ENCODE measurements at regions not wholly inside any gene's neighbourhood (a gene's known extent, or its start where the extent isn't known, plus 50 kb on each side); places are given as distances from the start of the nearest gene placed in this dataset.
"Not testable (repeated sequence)": the region's sequence is repeated elsewhere in the genome, so short reads cannot be mapped to it uniquely, and the experiment has no call there.

GRCh38 chr10:35824704-35825103 is 182.6 kb upstream of the FZD8 start:
- H3K9me3 ChIP-seq, result no peaks in the 10 kb centered on the region
- no peaks in the 10 kb centered on the region for H3K36me3 ChIP-seq (ENCODE audit: low read depth)
- DNase-seq (no peak), ATAC-seq (no peak)
- TF ChIP-seq CTCF (IDR thresholded peaks at IDR 0.05), result no peak
- no peak overlapping the region for H3K4me3 ChIP-seq
- H3K4me1 ChIP-seq (ENCODE audit: low read depth), result no peaks in the 10 kb centered on the region
- intact Hi-C loops (cut with DNase I, micrococcal nuclease), result no loop called here

DNA sequence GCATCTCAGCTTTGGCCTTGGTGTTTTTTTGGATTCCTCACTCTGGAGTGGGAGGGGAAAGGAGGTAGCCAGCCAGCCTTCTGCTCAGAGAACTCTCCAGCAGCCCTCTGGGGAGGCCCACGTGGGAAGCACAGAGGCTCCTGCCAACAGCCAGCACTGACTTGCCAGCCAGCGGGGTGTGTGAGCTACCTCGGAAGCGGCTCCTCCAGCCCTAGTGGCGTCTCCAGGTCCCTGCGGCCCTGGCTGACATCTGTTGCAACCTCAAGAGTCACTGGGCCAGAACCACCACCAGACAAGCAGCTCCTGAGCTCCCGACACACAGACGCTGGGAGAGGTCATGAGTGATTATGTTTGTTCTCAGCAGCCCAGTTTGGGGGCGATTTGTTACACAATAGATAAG is 180.2 kb upstream of the FZD8 start:
- intact Hi-C loops (cut with DNase I, micrococcal nuclease), result no loop called here
- TF ChIP-seq CTCF (IDR thresholded peaks at IDR 0.05), result no peak
- H3K4me1 ChIP-seq (ENCODE audit: low read depth), result no peaks in the 10 kb centered on the region
- DNase-seq (peak; percentile 14 to 74 (median 41)), ATAC-seq (peak; percentile 44)
- no peaks in the 10 kb centered on the region for H3K9me3 ChIP-seq
- H3K4me3 ChIP-seq, result no peak overlapping the region
- no peaks in the 10 kb centered on the region for H3K36me3 ChIP-seq (ENCODE audit: low read depth)

GRCh38 chr10:35821339-35821911 is 179.3 kb upstream of the FZD8 start:
- no peak for DNase-seq
- no peak for ATAC-seq
- intact Hi-C loops (cut with DNase I, micrococcal nuclease), result no loop called here
- Histone ChIP-seq H3K4me3 (no peak overlapping the region), H3K4me1 (ENCODE audit: low read depth) (no peaks in the 10 kb centered on the region), H3K36me3 (ENCODE audit: low read depth) (no peaks in the 10 kb centered on the region), H3K9me3 (no peaks in the 10 kb centered on the region)
- TF ChIP-seq CTCF (IDR thresholded peaks at IDR 0.05), result no peak

DNA sequence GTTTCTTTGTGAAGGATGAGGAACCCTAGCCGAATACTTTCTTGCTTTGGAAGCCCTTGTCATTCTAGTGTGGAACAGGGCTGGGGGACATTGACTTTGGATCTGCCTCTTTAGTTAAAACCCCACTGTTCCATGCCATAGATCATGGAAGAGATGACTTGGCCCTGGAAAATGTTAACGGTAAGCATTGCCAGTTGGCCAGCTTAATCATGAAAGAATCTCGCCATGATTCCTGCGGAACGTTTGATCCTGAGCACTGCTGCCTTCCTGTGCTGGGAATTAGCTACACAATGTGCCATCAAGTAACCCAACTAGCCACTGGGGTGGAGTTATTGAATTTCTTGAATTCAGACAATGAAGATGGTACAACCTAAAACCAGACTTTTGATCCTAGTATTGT is 177.6 kb upstream of the FZD8 start:
- TF ChIP-seq CTCF (IDR thresholded peaks at IDR 0.05), result no peak
- H3K9me3 ChIP-seq, result no peaks in the 10 kb centered on the region
- ATAC-seq (no peak), DNase-seq (no peak)
- no peak overlapping the region for H3K4me3 ChIP-seq
- H3K4me1 ChIP-seq (ENCODE audit: low read depth), result no peaks in the 10 kb centered on the region
- no peaks in the 10 kb centered on the region for H3K36me3 ChIP-seq (ENCODE audit: low read depth)
- intact Hi-C loops (cut with DNase I, micrococcal nuclease), result no loop called here

DNA sequence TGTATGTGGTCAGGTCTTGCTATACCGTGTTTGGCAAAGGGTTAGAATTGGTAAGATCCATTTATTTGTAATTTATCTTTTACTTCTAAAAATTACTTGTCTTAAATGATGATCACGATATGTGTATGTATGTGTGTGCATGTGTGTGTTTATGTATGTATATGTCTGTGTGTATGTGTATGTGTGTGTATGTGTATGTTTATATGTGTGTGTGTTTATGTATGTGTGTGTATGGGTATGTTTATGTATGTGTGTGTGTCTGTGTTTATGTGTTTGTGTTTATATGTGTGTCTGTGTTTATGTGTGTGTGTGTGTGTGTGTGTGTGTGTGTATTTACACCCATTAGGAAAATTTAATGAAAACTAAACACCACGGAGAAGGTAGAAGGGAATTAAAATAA is 176.9 kb upstream of the FZD8 start:
- DNase-seq (no peak), ATAC-seq (no peak)
- TF ChIP-seq CTCF (IDR thresholded peaks at IDR 0.05), result no peak
- no peaks in the 10 kb centered on the region for H3K4me1 ChIP-seq (ENCODE audit: low read depth)
- no peaks in the 10 kb centered on the region for H3K9me3 ChIP-seq
- intact Hi-C loops (cut with DNase I, micrococcal nuclease), result no loop called here
- H3K36me3 ChIP-seq (ENCODE audit: low read depth), result no peaks in the 10 kb centered on the region
- no peak overlapping the region for H3K4me3 ChIP-seq

- intact Hi-C loops (cut with DNase I, micrococcal nuclease); DNase-seq; H3K9me3 ChIP-seq; H3K36me3 ChIP-seq (ENCODE audit: low read depth); H3K4me3 ChIP-seq; H3K4me1 ChIP-seq (ENCODE audit: low read depth); ATAC-seq: not testable (repeated sequence)
These were observed 175.0 kb upstream of the FZD8 start for GRCh38 chr10:35817109-35817508.
